Stimulated activated CD4-positive, alpha-beta T cell treated with anti-CD3 and anti-CD28 coated beads, Interleukin-2, amount 100 ng/mL, for 24 hours (primary cell): ENCODE measurements at regions not wholly inside any gene's neighbourhood (a gene's known extent, or its start where the extent isn't known, plus 50 kb on each side); places are given as distances from the start of the nearest gene placed in this dataset.
"Not testable (repeated sequence)": the region's sequence is repeated elsewhere in the genome, so short reads cannot be mapped to it uniquely, and the experiment has no call there.

Experiments used
- DNase-seq, 2 donors: peaks; one replicate each; pipeline ENCODE4 v3.0.0-alpha.2; 2020

- no peak for DNase-seq
Measured at GRCh38 chr17:69677130-69677529, 262.6 kb downstream of the MAP2K6 start.

DNA sequence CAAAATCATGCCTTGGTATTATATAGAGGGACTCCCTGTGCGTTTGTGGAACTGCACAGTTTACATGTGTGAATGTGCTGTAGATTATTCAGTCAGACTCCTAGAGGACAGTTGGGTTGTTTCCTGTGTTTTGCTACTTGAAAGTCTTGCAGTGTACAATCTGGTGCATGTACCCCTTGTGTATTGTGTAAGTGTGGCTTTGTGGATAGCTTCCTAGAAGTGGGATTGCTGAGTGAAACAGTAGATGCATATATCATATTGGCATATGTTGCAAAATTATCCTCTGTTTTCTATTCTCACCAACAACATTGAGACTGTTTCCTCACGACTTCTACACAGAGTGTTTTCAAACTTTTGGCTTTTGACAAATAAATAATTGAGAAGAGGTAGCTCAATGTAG, 263.7 kb downstream of the MAP2K6 start:
- DNase-seq: no peak

DNA sequence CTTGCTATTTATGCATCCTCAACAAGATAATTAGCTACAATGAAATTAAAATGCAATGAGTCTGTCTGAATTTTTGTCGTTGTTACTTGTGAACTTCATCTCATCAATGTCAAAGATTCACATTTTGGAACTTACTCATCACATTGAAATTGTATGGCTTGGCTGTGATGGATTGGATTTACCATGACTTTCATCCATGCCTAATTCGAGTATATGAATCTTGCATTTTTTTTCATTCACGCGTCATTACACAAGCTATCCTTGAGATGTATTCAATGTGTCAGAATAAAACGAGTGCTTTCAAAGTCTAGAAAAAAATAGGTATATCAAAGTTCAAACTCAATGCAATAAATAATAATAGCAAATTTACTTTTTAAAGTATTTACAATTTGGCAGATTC, 265.3 kb downstream of the MAP2K6 start:
- DNase-seq: no peak

DNA sequence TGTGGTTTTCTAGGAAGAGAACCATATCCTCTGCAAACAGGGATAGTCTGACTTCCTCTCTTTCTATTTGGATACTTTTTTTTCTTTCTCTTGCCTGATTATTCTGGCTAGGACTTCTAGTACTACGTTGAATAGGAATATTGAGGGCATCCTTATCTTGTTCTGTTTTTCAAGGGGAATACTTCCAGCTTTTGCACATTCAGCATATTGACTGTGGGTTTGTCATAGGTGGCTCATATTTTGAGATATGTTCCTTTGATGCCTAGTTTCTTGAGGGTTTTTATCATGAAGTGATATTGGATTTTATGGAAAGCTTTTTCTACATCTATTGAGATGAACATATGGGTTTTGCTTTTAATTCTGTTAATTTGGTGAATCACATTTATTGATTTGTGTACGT, 269.8 kb downstream of the MAP2K6 start:
- DNase-seq: no peak

GRCh38 chr17:69685150-69685549, 270.7 kb downstream of the MAP2K6 start:
- DNase-seq: not testable (repeated sequence)

GRCh38 chr17:69690531-69690930, 276.0 kb downstream of the MAP2K6 start:
- no peak for DNase-seq

DNA sequence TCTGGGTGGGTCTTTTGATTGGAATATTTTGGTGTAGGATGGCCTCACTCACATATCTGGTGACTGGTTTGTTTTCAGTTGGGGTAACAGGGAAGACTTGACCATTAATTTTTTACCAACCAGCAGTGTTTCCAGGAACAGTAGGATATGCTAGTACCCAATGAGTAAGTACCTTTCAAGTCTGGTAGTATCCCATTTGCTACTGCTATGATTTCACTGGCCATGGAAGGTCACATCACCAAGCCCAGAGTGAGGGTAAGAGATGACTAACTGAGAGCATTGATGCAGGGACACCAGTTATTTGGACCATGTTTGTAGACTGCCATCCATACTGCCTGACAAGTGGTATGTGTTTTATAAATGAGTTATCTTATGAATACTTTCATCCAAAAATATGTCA, 277.7 kb downstream of the MAP2K6 start:
- DNase-seq: no peak

DNA sequence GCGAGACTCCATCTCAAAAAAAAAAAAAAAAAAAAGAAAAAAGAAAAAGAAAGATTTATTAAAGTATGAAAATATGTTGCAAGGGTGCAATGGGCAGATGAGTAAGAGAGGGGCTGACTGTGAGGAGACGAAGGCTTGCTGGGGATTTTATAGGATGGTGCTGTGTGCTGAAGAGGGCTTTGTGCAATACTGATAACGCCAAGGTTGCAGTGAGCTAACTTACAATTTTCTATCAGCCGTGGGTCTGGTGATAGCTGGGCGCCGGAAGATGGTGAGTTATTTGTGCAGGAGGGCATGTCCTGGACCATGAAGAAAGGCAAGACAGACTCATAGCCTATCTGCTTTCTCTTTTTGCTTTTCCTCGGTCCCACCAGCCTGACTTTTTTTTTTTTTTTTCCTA, 281.1 kb downstream of the MAP2K6 start:
- DNase-seq: no peak

DNA sequence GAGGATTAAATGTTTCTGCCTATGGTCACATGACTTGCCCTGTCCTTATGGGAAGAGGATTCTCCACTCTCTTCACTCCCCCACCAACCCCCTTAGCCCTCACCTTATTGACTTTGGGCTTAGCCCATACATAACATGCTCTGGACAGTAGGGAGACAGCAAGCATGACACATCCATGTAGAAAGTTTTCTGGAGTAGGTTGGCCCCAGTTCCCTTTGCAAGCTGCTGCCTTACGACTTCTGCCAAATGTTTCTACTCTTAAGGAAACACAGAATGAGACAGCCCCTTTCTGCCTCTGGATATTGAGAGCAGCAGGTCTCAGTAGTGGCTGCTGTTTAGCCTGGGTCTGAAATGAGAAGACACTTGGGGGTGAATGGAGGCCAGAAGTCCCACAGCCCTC, 282.2 kb downstream of the MAP2K6 start:
- DNase-seq: no peak

DNA sequence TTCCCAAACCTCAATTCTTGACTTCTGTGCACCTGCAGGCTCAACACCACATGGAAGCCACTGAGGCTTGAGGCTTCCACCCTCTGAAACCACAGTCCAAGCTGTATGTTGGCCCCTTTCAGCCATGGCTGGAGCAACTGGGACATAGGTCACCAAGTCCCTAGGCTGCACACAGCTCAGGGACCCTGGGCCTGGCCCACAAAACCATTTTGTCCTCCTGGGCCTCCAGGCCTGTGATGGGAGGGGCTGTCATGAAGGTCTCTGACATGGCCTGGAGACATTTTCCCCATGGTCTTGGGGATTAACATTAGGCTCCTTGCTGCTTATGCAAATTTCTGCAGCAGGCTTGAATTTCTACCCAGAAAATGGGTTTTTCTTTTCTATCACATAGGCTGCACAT, 283.9 kb downstream of the MAP2K6 start:
- not testable (repeated sequence) for DNase-seq

GRCh38 chr17:69702078-69702477, 287.6 kb downstream of the MAP2K6 start:
- DNase-seq: no peak

GRCh38 chr17:69703751-69704150, 289.3 kb downstream of the MAP2K6 start:
- DNase-seq: no peak

DNA sequence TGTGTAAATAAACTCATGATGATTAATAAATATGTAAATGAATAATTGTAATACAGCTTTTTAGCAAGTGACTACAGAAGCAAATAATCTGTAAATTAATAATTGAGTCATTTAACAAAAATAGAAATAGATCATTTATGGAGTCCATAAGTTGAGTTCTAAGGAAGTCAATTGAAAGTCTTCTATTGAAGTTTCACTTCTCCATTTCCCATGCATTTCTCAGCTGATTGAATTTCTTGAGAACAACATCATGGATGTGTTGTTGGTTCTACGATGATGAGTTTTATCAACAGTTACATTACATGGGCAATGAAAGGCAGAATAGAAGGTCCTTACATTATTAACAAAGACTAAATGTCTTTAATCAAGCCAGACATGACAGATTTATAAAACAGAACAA, 290.4 kb downstream of the MAP2K6 start:
- no peak for DNase-seq

DNA sequence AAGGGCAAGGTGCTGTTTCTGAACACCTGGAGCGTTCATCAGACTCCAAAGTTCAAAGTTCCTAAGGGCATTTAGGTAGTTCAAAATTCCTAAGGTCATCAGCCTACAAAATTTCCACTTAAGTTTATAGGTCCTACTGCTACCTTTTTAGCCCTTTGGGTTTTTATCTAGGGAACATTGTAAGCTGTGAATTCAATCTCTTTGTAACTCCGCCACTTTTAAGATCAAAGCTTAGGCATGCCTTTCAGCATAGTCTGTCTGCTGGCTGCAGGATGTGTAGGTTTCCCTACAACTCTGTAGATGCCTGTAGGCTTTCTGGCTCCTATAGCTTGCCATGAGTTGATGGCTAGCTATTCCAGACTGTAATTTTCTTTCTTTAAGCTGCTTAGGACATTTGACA, 291.6 kb downstream of the MAP2K6 start:
- no peak for DNase-seq

- DNase-seq: no peak
Measured at GRCh38 chr17:69709441-69709840, 294.9 kb downstream of the MAP2K6 start.

DNA sequence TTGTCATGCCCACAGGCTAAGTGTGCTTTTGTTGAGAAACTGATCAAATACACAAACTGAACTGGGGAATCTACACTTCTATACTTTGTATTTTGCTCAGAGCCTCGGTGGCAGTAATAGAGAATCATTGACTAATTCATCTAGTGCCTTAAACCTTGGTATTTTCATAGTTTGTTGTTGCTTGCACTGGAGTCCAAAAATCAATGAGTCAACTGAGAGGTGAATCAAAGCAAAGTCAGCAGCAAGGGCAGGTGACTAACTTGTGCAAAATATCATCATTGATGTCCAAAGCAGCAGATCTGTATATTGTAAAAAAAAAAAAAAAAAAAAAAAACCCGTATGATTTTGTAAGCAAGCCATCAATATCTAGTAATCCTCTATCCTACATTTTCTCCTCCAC, 296.4 kb downstream of the MAP2K6 start:
- DNase-seq: no peak

DNA sequence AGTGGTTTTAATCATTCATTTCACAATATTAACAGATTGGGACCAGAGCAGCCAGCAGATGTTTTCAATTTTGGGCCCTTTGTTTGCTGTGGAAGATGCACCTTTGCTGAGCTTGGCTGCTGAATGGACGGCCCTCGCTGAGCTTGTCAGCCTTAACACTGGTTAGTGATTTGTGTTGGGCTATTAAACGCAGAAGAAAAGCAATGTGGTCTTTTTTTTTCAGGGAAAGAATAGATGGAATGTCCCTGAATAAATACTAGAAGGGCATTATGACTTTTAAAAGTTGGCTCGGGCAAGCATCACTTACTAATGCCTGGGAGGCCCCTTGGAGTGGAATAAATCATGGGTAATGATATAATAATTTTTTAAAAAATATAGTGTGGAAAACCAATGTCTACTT, 297.0 kb downstream of the MAP2K6 start:
- DNase-seq: no peak

- DNase-seq: no peak
Measured at GRCh38 chr17:69712801-69713311, 298.4 kb downstream of the MAP2K6 start.

DNA sequence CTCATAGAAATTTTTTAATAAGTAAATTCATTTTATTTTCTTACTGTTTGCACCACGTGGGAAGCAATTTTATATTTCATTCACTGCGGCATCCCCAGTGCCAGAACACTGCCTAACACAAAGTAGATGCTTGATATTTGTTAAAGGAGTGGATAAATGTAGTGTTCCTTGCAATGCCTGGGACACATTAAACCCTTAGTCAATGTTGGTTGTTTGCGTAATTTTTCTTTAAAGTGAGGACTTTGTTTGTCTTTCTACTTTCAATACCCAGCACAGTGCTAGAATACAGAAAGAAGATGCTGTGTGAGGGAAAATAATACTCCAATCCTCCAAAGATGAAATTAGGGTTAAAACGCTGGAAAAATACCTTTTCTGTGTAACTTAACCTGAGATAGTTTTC, 299.3 kb downstream of the MAP2K6 start:
- DNase-seq: no peak

DNA sequence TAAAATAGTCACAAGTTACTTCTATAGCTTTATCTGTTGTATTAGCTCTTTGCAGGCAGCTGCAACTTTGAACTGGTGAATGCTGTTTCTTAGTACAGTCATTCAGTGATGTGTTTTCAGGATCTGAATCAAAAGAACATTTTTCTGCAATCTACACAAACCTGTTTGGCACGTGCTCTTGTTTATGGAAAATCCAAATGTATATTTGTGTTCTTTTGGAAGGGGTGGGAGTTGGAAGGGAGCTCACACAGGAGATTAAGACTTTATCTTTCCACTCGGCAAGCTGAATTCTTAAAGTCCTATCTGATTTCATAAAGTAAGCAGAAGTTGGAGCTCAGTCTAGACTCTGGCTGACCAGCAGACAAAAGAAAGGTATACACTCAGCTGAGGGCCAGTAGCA, 300.2 kb downstream of the MAP2K6 start:
- no peak for DNase-seq

- no peak for DNase-seq
Measured at GRCh38 chr17:69715656-69716055, 301.2 kb downstream of the MAP2K6 start.

DNA sequence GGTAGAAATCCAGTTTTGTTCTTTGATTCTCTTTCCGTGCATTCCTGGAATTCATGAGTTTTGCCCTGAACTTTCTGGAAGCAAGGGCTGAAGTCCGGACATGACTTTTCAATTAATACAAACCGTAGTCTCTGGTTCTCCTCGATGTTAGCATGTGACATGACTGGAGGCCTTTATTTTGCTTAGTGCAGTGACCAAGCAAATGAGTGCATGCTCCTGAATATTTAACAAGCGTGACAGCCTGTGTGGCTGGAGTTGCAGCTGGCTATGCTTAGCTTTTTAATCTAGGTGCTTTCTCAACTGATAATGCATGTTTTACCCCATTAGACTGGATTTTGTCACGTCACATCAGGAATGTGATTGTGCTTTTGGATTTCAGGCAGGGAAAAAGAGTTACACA, 302.1 kb downstream of the MAP2K6 start:
- DNase-seq: no peak

DNA sequence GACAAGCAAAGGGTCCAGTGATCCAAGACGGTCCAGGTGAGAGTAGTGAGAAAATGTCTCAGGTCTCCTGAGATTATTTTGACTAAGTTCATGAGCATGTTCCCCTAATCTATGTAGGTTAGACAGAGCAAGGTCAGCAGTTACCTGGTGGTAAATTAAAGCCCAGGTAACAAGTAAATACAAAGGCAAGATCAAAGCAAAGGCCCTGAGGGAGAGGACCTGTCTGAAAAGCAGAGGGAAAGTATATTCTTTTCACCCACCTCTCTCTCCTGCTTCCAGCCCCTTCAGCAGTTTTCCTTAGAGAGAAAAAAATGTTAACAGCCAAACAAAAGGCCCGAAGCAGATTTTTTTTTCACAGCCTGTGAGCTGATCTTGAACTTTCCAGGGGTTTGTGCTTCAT, 302.7 kb downstream of the MAP2K6 start:
- DNase-seq: no peak

DNA sequence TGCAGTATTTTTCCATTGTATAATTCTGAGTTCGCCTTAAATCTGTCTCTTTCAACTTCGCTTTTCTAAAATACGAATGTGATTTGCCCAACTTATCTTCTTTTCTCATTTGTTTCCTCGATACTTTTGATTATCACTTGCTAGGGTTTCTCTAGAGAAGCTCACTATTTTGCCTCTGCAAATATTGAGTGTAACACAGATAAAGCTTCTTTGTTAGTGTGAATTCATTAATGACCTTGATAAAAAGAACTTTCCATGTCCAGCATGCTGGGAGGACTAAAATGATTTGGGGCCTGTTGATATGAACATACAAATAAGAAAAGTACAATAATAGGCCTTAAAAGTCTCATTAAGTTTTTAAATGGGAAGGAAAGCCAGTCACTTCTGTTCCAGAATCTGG, 303.3 kb downstream of the MAP2K6 start:
- no peak for DNase-seq

DNA sequence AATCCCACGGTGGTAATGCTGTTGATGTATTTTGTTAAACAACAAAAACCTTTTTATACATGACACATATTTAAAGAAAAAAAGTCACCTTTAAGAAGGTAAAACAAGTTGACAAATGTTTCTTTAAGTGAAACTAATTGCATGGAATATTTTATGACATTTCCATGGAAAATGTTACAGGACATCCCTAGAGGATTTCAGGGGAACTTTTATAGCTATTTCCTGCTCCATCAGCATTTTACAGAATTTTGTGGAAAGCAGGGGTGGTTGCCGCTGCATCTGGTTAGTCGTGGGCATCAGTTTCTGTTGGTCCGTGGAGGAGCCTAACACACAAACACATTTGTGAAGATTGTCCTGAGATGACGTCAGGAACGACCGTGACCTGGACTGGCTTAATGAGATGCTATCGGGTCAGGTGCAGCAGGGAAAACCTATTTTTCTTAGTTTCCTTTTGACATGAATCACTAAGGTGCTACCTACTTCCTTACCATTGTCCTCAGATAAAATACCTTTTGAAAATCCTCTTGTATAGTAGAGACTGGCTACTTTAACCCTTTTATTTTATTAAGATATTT, 305.1 kb downstream of the MAP2K6 start:
- DNase-seq: no peak

DNA sequence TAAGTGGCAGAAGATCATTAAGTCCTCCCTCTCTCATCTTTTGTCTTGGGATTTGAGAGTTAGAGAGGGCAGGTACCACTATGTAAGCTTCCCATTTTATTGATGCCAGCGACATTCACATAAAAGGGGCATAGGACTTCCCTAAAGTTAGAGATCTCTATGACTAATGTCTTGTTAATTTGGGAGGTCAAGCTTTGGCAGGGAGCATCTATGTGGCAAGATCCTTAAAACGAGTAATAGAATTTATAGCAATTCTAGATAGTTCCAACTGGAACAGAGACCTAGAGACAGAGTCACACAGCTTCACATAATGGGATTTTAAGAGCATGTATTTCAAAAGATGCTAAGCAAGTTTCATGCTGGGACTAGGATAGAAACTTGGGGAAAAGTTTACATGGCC, 308.0 kb downstream of the MAP2K6 start:
- no peak for DNase-seq
